Panc1 (cell line): ENCODE measurements at regions not wholly inside any gene's neighbourhood (a gene's known extent, or its start where the extent isn't known, plus 50 kb on each side); places are given as distances from the start of the nearest gene placed in this dataset.

ENCODE experiments used
- ATAC-seq: fragments of 200-7000 bp; cut with Tn5 transposase; 2 replicates; pipeline ENCODE4 v1.9.1; 2020; ENCODE audit warnings: mild to moderate bottlenecking, moderate library complexity
- BruUV-seq: library from RNA; stranded (reverse); fragments of 400-500 nt; replicated peaks from 2 replicates; lab custom pipeline; 2021; lab: Mats Ljungman, UMichigan
- CTCF ChIA-PET: fragments of 300-600 bp; sonication (Branson Sonifier 250); formaldehyde crosslinking; loops from one replicate; lab custom pipeline; 2022; ENCODE audit warnings: antibody characterized with exemption; lab: Charles Lee
- POLR2A ChIA-PET: fragments of 300-600 bp; sonication (Branson Sonifier 250); formaldehyde crosslinking; loops from one replicate; lab custom pipeline; 2022; ENCODE audit warnings: antibody characterized with exemption; lab: Charles Lee
- DNase-seq: peaks from one replicate; pipeline ENCODE4 v3.0.0-alpha.2; 2010; ENCODE audit warnings: low read depth, low spot score
- H3K27ac ChIP-seq: 2 replicates; pipeline ENCODE4 v1.5.1; 2011; ENCODE audit warnings: mild to moderate bottlenecking, low read length, inconsistent platforms
- H3K27me3 ChIP-seq: fragments of 200-500 bp; sonication (Bioruptor generic); 2 replicates; pipeline ENCODE4 v1.6.0; 2014; ENCODE audit warnings: low read length, inconsistent platforms; ENCODE audit not compliant: control insufficient read depth, insufficient read depth
- H3K36me3 ChIP-seq: fragments of 200-500 bp; sonication (Bioruptor generic); 2 replicates; pipeline ENCODE4 v1.5.1; 2014; ENCODE audit warnings: inconsistent platforms, mild to moderate bottlenecking, low read length, moderate library complexity; ENCODE audit not compliant: control insufficient read depth, insufficient read depth
- H3K4me1 ChIP-seq: 2 replicates; pipeline ENCODE4 v1.5.1; 2011; ENCODE audit warnings: inconsistent platforms, mild to moderate bottlenecking, low read length, moderate library complexity; ENCODE audit not compliant: control insufficient read depth, insufficient read depth
- H3K4me3 ChIP-seq, 2 experiments: 2 replicates each; pipeline ENCODE4 v1.5.1; 2011 to 2012; ENCODE audit warnings: low read depth in 2 of 2, low read length in 2 of 2, mild to moderate bottlenecking in 2 of 2, inconsistent platforms in 1 of 2, moderate library complexity in 1 of 2
- H3K9me3 ChIP-seq: fragments of 200-500 bp; sonication (Bioruptor generic); 2 replicates; pipeline ENCODE4 v1.5.1; 2014; ENCODE audit warnings: low read depth, mild to moderate bottlenecking, inconsistent platforms, low read length, moderate library complexity; ENCODE audit not compliant: control insufficient read depth, insufficient read depth
- POLR2AphosphoS5 ChIP-seq: IDR thresholded peaks from 2 replicates; pipeline ENCODE4 v1.6.1; 2012; ENCODE audit warnings: mild to moderate bottlenecking, low read depth, low read length, moderate library complexity
- SIN3A ChIP-seq: IDR thresholded peaks from 2 replicates; pipeline ENCODE4 v1.6.1; 2012; ENCODE audit warnings: low read depth, mild to moderate bottlenecking, low read length, moderate library complexity, borderline replicate concordance; ENCODE audit not compliant: insufficient read depth
- TCF7L2 ChIP-seq: IDR thresholded peaks from 2 replicates; pipeline ENCODE4 v1.6.1; 2011; ENCODE audit warnings: mild to moderate bottlenecking, low read depth, low read length, inconsistent platforms
- in situ Hi-C: cut with HindIII; loops from 2 replicates; pipeline ENCODE4 v1.10.0; 2016; ENCODE audit warnings: low sequenced_read_pairs, low pct_unique_long_range_greater_than_20kb
- intact Hi-C: fragments of 100-400 bp; cut with micrococcal nuclease; formaldehyde crosslinking; loops from one replicate; pipeline ENCODE4 v1.10.0; 2022; ENCODE audit not compliant: unreplicated experiment
- TF ChIP-seq, protein P1 (sequence below): fragments of 450-650 bp; IDR thresholded peaks from 2 replicates; pipeline ENCODE4 v1.5.1; 2017; ENCODE audit warnings: mild to moderate bottlenecking
- TF ChIP-seq, protein P2 (sequence below), 2 experiments: IDR thresholded peaks; 2 replicates each; pipeline ENCODE4 v1.6.1; 2011 to 2012; ENCODE audit warnings: low read depth in 2 of 2, control low read depth in 1 of 2, low read length in 1 of 2, mild to moderate bottlenecking in 1 of 2, moderate library complexity in 1 of 2; ENCODE audit not compliant: insufficient read depth in 1 of 2

DNA sequence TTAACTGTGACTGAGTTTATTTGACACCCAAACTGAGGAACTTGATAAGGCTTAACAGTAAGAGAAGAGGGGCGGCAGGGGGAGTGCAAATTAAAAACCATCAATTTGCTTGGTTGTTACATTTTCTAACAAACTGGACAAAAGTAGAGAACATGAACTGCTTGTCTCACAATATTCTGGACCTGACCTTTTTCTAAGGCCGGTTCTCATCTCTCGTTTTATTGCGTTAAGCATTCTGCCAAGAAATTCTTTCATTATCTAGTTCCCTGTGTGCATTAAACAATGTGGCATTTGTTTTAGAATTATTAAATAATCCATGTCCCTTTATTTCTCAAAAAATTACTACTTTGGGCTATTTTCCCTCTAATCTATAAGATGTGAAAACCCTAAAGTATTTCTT lies 565.2 kb upstream of the PKDCC start:
- H3K36me3 ChIP-seq = no peaks in the 10 kb centered on the region
- ATAC-seq (no peak), DNase-seq (no peak)
- in situ Hi-C loops (no loop called here), intact Hi-C loops (no loop called here)
- H3K9me3 ChIP-seq = 0 out of 2 replicates have a peak, but pooled peaks cover 2% of the 10 kb centered on the region
- TF ChIP-seq, protein P1, sequence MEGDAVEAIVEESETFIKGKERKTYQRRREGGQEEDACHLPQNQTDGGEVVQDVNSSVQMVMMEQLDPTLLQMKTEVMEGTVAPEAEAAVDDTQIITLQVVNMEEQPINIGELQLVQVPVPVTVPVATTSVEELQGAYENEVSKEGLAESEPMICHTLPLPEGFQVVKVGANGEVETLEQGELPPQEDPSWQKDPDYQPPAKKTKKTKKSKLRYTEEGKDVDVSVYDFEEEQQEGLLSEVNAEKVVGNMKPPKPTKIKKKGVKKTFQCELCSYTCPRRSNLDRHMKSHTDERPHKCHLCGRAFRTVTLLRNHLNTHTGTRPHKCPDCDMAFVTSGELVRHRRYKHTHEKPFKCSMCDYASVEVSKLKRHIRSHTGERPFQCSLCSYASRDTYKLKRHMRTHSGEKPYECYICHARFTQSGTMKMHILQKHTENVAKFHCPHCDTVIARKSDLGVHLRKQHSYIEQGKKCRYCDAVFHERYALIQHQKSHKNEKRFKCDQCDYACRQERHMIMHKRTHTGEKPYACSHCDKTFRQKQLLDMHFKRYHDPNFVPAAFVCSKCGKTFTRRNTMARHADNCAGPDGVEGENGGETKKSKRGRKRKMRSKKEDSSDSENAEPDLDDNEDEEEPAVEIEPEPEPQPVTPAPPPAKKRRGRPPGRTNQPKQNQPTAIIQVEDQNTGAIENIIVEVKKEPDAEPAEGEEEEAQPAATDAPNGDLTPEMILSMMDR = no peak
- TF ChIP-seq, protein P2, sequence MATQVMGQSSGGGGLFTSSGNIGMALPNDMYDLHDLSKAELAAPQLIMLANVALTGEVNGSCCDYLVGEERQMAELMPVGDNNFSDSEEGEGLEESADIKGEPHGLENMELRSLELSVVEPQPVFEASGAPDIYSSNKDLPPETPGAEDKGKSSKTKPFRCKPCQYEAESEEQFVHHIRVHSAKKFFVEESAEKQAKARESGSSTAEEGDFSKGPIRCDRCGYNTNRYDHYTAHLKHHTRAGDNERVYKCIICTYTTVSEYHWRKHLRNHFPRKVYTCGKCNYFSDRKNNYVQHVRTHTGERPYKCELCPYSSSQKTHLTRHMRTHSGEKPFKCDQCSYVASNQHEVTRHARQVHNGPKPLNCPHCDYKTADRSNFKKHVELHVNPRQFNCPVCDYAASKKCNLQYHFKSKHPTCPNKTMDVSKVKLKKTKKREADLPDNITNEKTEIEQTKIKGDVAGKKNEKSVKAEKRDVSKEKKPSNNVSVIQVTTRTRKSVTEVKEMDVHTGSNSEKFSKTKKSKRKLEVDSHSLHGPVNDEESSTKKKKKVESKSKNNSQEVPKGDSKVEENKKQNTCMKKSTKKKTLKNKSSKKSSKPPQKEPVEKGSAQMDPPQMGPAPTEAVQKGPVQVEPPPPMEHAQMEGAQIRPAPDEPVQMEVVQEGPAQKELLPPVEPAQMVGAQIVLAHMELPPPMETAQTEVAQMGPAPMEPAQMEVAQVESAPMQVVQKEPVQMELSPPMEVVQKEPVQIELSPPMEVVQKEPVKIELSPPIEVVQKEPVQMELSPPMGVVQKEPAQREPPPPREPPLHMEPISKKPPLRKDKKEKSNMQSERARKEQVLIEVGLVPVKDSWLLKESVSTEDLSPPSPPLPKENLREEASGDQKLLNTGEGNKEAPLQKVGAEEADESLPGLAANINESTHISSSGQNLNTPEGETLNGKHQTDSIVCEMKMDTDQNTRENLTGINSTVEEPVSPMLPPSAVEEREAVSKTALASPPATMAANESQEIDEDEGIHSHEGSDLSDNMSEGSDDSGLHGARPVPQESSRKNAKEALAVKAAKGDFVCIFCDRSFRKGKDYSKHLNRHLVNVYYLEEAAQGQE (IDR thresholded peaks at IDR 0.05; ENCODE audit: insufficient read depth in 1 of 2, low read depth in 2 of 2, low read length in 1 of 2) = no peak
- TF ChIP-seq SIN3A = no peak
- no peak for TF ChIP-seq POLR2AphosphoS5
- no peak for TF ChIP-seq TCF7L2
- no peak overlapping the region for H3K27ac ChIP-seq
- BruUV-seq = no TSS peak
- CTCF ChIA-PET = no interaction called here
- H3K4me3 ChIP-seq = no peak overlapping the region
- POLR2A ChIA-PET = no interaction called here
- H3K27me3 ChIP-seq = no peaks in the 10 kb centered on the region
- H3K4me1 ChIP-seq = no peaks in the 10 kb centered on the region

DNA sequence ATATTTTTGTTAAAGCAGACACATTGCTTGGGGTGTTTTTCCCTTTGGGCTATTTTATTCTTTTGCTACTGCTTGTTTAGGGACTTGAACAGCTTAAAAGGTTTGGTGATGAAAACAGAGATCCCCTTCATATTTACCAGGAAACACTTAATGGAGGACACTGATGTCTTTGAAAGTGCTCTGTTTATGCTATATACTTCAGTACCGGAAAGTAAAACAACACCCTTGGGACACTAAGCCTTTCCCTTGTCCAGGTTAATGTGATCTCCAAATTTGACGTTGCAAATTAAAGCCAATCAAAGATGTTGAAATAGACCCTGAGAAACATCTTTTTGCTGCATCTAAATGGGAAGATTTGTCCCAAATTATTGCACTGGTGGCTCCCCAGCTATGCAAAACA lies 564.6 kb upstream of the PKDCC start:
- TF ChIP-seq, protein P1 = no peak
- TF ChIP-seq POLR2AphosphoS5 = no peak
- TF ChIP-seq SIN3A = no peak
- TF ChIP-seq, protein P2 (IDR thresholded peaks at IDR 0.05; ENCODE audit: insufficient read depth in 1 of 2, low read depth in 2 of 2, low read length in 1 of 2) = no peak
- no peak for TF ChIP-seq TCF7L2
- Histone ChIP-seq H3K27me3 (no peaks in the 10 kb centered on the region), H3K9me3 (0 out of 2 replicates have a peak, but pooled peaks cover 2% of the 10 kb centered on the region), H3K36me3 (no peaks in the 10 kb centered on the region), H3K4me3 (no peak overlapping the region), H3K4me1 (no peaks in the 10 kb centered on the region), H3K27ac (no peak overlapping the region)
- intact Hi-C loops (no loop called here), in situ Hi-C loops (no loop called here)
- ChIA-PET POLR2A (no interaction called here), CTCF (no interaction called here)
- BruUV-seq = no TSS peak
- DNase-seq (no peak), ATAC-seq (no peak)
